Loucy (cell line): ENCODE measurements at regions not wholly inside any gene's neighbourhood (a gene's known extent, or its start where the extent isn't known, plus 50 kb on each side); places are given as distances from the start of the nearest gene placed in this dataset.

ENCODE experiments used
- CTCF ChIP-seq: fragments of 200-600 bp; sonication (generic); conservative IDR thresholded peaks from 2 replicates; pipeline ENCODE4 v1.5.1; 2014; ENCODE audit warnings: mild to moderate bottlenecking, antibody characterized with exemption, low read length
- EZH2phosphoT487 ChIP-seq: fragments of 200-600 bp; IDR thresholded peaks from 2 replicates; pipeline ENCODE4 v1.6.1; 2018; ENCODE audit warnings: antibody characterized with exemption, mild to moderate bottlenecking, moderate library complexity, borderline replicate concordance

- TF ChIP-seq EZH2phosphoT487, result no peak
- no peak for TF ChIP-seq CTCF
Measured at GRCh38 chr11:98289617-98290263, 731.0 kb upstream of the CNTN5 start.
